ENCODE measurements at regions not wholly inside any gene's neighbourhood (a gene's known extent, or its start where the extent isn't known, plus 50 kb on each side); places are given as distances from the start of the nearest gene placed in this dataset.
"Not testable (repeated sequence)": the region's sequence is repeated elsewhere in the genome, so short reads cannot be mapped to it uniquely, and the experiment has no call there.

- DNase-seq: no peak
Measured at GRCh38 chr5:168092209-168093185, 198.9 kb upstream of the WWC1 start.

- no peak for DNase-seq
Measured at GRCh38 chr5:168093200-168093910, 198.1 kb upstream of the WWC1 start.

GRCh38 chr5:168096525-168096924, 194.9 kb upstream of the WWC1 start:
- DNase-seq: no peak

GRCh38 chr5:168097876-168098653, 193.4 kb upstream of the WWC1 start:
- DNase-seq: no peak

GRCh38 chr5:168101352-168101751, 190.1 kb upstream of the WWC1 start:
- DNase-seq: no peak

GRCh38 chr5:168103018-168103417, 188.4 kb upstream of the WWC1 start:
- DNase-seq: not testable (repeated sequence)

- no peak for DNase-seq
Measured at GRCh38 chr5:168104350-168104749, 187.1 kb upstream of the WWC1 start.

- no peak for DNase-seq
Measured at GRCh38 chr5:168104811-168105481, 186.5 kb upstream of the WWC1 start.

- no peak for DNase-seq
Measured at GRCh38 chr5:168106008-168106761, 185.3 kb upstream of the WWC1 start.

GRCh38 chr5:168109441-168109840, 182.0 kb upstream of the WWC1 start:
- DNase-seq: no peak

GRCh38 chr5:168110384-168110783, 181.1 kb upstream of the WWC1 start:
- no peak for DNase-seq

GRCh38 chr5:168110870-168111832, 180.3 kb upstream of the WWC1 start:
- no peak for DNase-seq

GRCh38 chr5:168114444-168115017, 176.9 kb upstream of the WWC1 start:
- DNase-seq: no peak

GRCh38 chr5:168117469-168117868, 174.0 kb upstream of the WWC1 start:
- DNase-seq: no peak

GRCh38 chr5:168118042-168118668, 173.3 kb upstream of the WWC1 start:
- DNase-seq: no peak

GRCh38 chr5:168120401-168121137, 170.9 kb upstream of the WWC1 start:
- no peak for DNase-seq

- no peak for DNase-seq
Measured at GRCh38 chr5:168121138-168121494, 170.3 kb upstream of the WWC1 start.

GRCh38 chr5:168123631-168124528, 167.6 kb upstream of the WWC1 start:
- no peak for DNase-seq
